Astrocyte of the cerebellum (primary cell): ENCODE measurements at regions not wholly inside any gene's neighbourhood (a gene's known extent, or its start where the extent isn't known, plus 50 kb on each side); places are given as distances from the start of the nearest gene placed in this dataset.
A peak's percentile ranks its signal among the peaks of the same experiment; 100 is the strongest.
"Not testable (repeated sequence)": the region's sequence is repeated elsewhere in the genome, so short reads cannot be mapped to it uniquely, and the experiment has no call there.

ENCODE experiments used
- DNase-seq: peaks from one replicate; pipeline ENCODE4 v3.0.0-alpha.2; 2011; ENCODE audit warnings: low read depth
- H3K4me3 ChIP-seq: 2 replicates; pipeline ENCODE4 v1.5.1; 2011; ENCODE audit warnings: mild to moderate bottlenecking, low read depth, low read length, moderate library complexity
- CTCF ChIP-seq: IDR thresholded peaks from 2 replicates; pipeline ENCODE4 v1.5.1; 2012; ENCODE audit warnings: low read length, low read depth, moderate library complexity, mild to moderate bottlenecking; ENCODE audit errors: missing control alignments
- in situ Hi-C: cut with HindIII; loops from 2 replicates; pipeline ENCODE4 v1.10.0; 2017; ENCODE audit warnings: low sequenced_read_pairs

- no peak overlapping the region for H3K4me3 ChIP-seq
- peak; percentile 93 for DNase-seq
- no peak for TF ChIP-seq CTCF
- in situ Hi-C loops, result loop anchor here (5.0 kb wide), 1 partner anchor 41 kb away; no protein-coding TSS in a partner anchor
Measured at GRCh38 chr9:21616082-21616778, 134.1 kb upstream of the IFNE start.

GRCh38 chr9:21624675-21625644 is 142.8 kb upstream of the IFNE start:
- no peak for DNase-seq
- TF ChIP-seq CTCF, result no peak
- H3K4me3 ChIP-seq, result no peak overlapping the region
- in situ Hi-C loops, result no loop called here

- in situ Hi-C loops, result no loop called here
Measured at GRCh38 chr9:21626493-21626892, 144.4 kb upstream of the IFNE start.

GRCh38 chr9:21628954-21629353 is 146.8 kb upstream of the IFNE start:
- H3K4me3 ChIP-seq, in situ Hi-C loops, DNase-seq: not testable (repeated sequence)

More at GRCh38 chr9:21626493-21626892, 144.4 kb upstream of the IFNE start:
- no peak for DNase-seq
- TF ChIP-seq CTCF, result no peak
- H3K4me3 ChIP-seq, result no peak overlapping the region

GRCh38 chr9:21634951-21635350 is 152.8 kb upstream of the IFNE start:
- TF ChIP-seq CTCF, result no peak
- in situ Hi-C loops, result no loop called here
- no peak for DNase-seq

GRCh38 chr9:21638104-21638503 is 156.0 kb upstream of the IFNE start:
- H3K4me3 ChIP-seq, result no peak overlapping the region
- TF ChIP-seq CTCF, result no peak
- in situ Hi-C loops, result no loop called here
- DNase-seq, result no peak

More at GRCh38 chr9:21634951-21635350, 152.8 kb upstream of the IFNE start:
- no peak overlapping the region for H3K4me3 ChIP-seq
